Keratinocyte (primary cell): ENCODE measurements at regions not wholly inside any gene's neighbourhood (a gene's known extent, or its start where the extent isn't known, plus 50 kb on each side); places are given as distances from the start of the nearest gene placed in this dataset.

Experiments used
- DNase-seq: peaks from one replicate; pipeline ENCODE4 v3.0.0-alpha.2; 2011; ENCODE audit warnings: low read depth, missing footprints, low spot score
- FAIRE-seq: peaks from 2 replicates; lab custom pipeline; 2011; peaks lifted over from hg19 to GRCh38; lab: Jason Lieb, UNC
- H2AFZ ChIP-seq: 2 replicates; pipeline ENCODE4 v1.6.0; 2012; ENCODE audit warnings: low read length, control low read depth, inconsistent platforms; ENCODE audit not compliant: control insufficient read depth
- H3K27ac ChIP-seq: 2 replicates; pipeline ENCODE4 v1.5.1; 2011; ENCODE audit warnings: low read length; ENCODE audit not compliant: control insufficient read depth, insufficient read depth
- H3K27me3 ChIP-seq: 3 replicates; pipeline ENCODE4 v1.6.0; 2011; ENCODE audit warnings: low read length; ENCODE audit not compliant: control insufficient read depth, insufficient read depth; ENCODE audit errors: extremely low read depth
- H3K36me3 ChIP-seq, 2 experiments: 2 replicates in 1 of 2; 3 replicates in 1 of 2; pipeline ENCODE4 v1.5.1; 2011; ENCODE audit warnings: low read length in 2 of 2, mild to moderate bottlenecking in 1 of 2; ENCODE audit not compliant: control insufficient read depth in 2 of 2, insufficient read depth in 2 of 2; ENCODE audit errors: extremely low read depth in 1 of 2
- H3K4me1 ChIP-seq: 3 replicates; pipeline ENCODE4 v1.5.1; 2011; ENCODE audit warnings: low read length; ENCODE audit not compliant: control insufficient read depth, insufficient read depth; ENCODE audit errors: extremely low read depth
- H3K4me2 ChIP-seq: 3 replicates; pipeline ENCODE4 v1.6.0; 2011; ENCODE audit warnings: low read depth, low read length; ENCODE audit not compliant: control insufficient read depth, insufficient read depth; ENCODE audit errors: extremely low read depth
- H3K4me3 ChIP-seq, 3 experiments: fragments of 200-600 bp in 1 of 3; sonication (generic) in 1 of 3; 2 replicates in 2 of 3; 3 replicates in 1 of 3; pipeline ENCODE4 v1.5.1; 2011 to 2016; ENCODE audit warnings: low read length in 3 of 3, mild to moderate bottlenecking in 3 of 3, control low read depth in 2 of 3, inconsistent platforms in 1 of 3, low read depth in 1 of 3, mixed read lengths in 1 of 3, mixed run types in 1 of 3, moderate library complexity in 1 of 3; ENCODE audit not compliant: control insufficient read depth in 2 of 3, insufficient read depth in 2 of 3; ENCODE audit errors: extremely low read depth in 1 of 3
- H3K79me2 ChIP-seq: 2 replicates; pipeline ENCODE4 v1.6.0; 2012; ENCODE audit warnings: low read length; ENCODE audit not compliant: control insufficient read depth, insufficient read depth
- H3K9ac ChIP-seq: 3 replicates; pipeline ENCODE4 v1.6.0; 2011; ENCODE audit warnings: low read length; ENCODE audit not compliant: control insufficient read depth, insufficient read depth; ENCODE audit errors: extremely low read depth
- H3K9me1 ChIP-seq: 3 replicates; pipeline ENCODE4 v1.6.0; 2011; ENCODE audit warnings: low read length; ENCODE audit not compliant: control insufficient read depth, insufficient read depth; ENCODE audit errors: extremely low read depth
- H3K9me3 ChIP-seq: 2 replicates; pipeline ENCODE4 v1.5.1; 2012; ENCODE audit warnings: low read depth, low read length; ENCODE audit not compliant: control insufficient read depth
- H4K20me1 ChIP-seq: 3 replicates; pipeline ENCODE4 v1.6.0; 2011; ENCODE audit warnings: low read length; ENCODE audit not compliant: control insufficient read depth, insufficient read depth; ENCODE audit errors: extremely low read depth
- CTCF ChIP-seq, 3 experiments: IDR thresholded peaks in 1 of 3; conservative IDR thresholded peaks in 1 of 3; optimal IDR thresholded peaks in 1 of 3; 2 replicates in 2 of 3; 3 replicates in 1 of 3; pipeline versions ENCODE3 to v1.5.1; 2011; ENCODE audit warnings: low read length in 3 of 3, mild to moderate bottlenecking in 3 of 3, moderate library complexity in 2 of 3, control low read depth in 1 of 3, inconsistent platforms in 1 of 3; ENCODE audit not compliant: insufficient read depth in 2 of 3; ENCODE audit errors: extremely low read depth in 1 of 3
- EZH2 ChIP-seq: IDR thresholded peaks from one replicate; pipeline ENCODE4 v1.6.1; 2012; ENCODE audit warnings: inconsistent platforms, mild to moderate bottlenecking, low read length, moderate library complexity
- dilution Hi-C: fragments of 300-500 bp; cut with MboI; formaldehyde crosslinking; loops from one replicate; pipeline ENCODE4 v1.7.0; 2020; ENCODE audit warnings: low sequenced_read_pairs; ENCODE audit not compliant: extremely low pct_ligation_motif_present

GRCh38 chr14:101184572-101184971 is 281.1 kb upstream of the RTL1 start:
- no peak overlapping the region for H3K9ac ChIP-seq
- no peaks in the 10 kb centered on the region for H3K36me3 ChIP-seq
- H4K20me1 ChIP-seq = no peaks in the 10 kb centered on the region
- no peaks in the 10 kb centered on the region for H3K79me2 ChIP-seq
- DNase-seq = no peak
- FAIRE-seq = no peak
- dilution Hi-C loops = no loop called here
- TF ChIP-seq CTCF (optimal IDR thresholded peaks at IDR 0.05 in 1 of 3, IDR thresholded peaks at IDR 0.05 in 1 of 3, conservative IDR thresholded peaks at IDR 0.05 in 1 of 3; ENCODE audit: extremely low read depth in 1 of 3, insufficient read depth in 2 of 3, low read length in 3 of 3) (no peak), EZH2 (no peak)
- no peak overlapping the region for H2AFZ ChIP-seq
- no peak overlapping the region for H3K4me2 ChIP-seq
- H3K9me1 ChIP-seq = no peaks in the 10 kb centered on the region
- H3K4me3 ChIP-seq = no peak overlapping the region
- H3K27me3 ChIP-seq = no peaks in the 10 kb centered on the region
- peaks cover 7% of the 10 kb centered on the region for H3K9me3 ChIP-seq
- H3K4me1 ChIP-seq = no peaks in the 10 kb centered on the region
- H3K27ac ChIP-seq = no peak overlapping the region

- no peak for FAIRE-seq
Observed at GRCh38 chr14:101185073-101185835, 281.7 kb upstream of the RTL1 start.

More at GRCh38 chr14:101185073-101185835, 281.7 kb upstream of the RTL1 start:
- peaks cover 7% of the 10 kb centered on the region for H3K9me3 ChIP-seq
- H3K36me3 ChIP-seq = no peaks in the 10 kb centered on the region
- H3K4me1 ChIP-seq = no peaks in the 10 kb centered on the region
- no peak overlapping the region for H3K4me2 ChIP-seq
- H2AFZ ChIP-seq = no peak overlapping the region
- no peak for TF ChIP-seq EZH2
- TF ChIP-seq CTCF (optimal IDR thresholded peaks at IDR 0.05 in 1 of 3, IDR thresholded peaks at IDR 0.05 in 1 of 3, conservative IDR thresholded peaks at IDR 0.05 in 1 of 3; ENCODE audit: extremely low read depth in 1 of 3, insufficient read depth in 2 of 3, low read length in 3 of 3) = no peak
- no peak overlapping the region for H3K27ac ChIP-seq
- no peaks in the 10 kb centered on the region for H3K79me2 ChIP-seq
- dilution Hi-C loops = no loop called here
- H4K20me1 ChIP-seq = no peaks in the 10 kb centered on the region
- DNase-seq = no peak
- H3K27me3 ChIP-seq = no peaks in the 10 kb centered on the region
- no peaks in the 10 kb centered on the region for H3K9me1 ChIP-seq
- H3K4me3 ChIP-seq = no peak overlapping the region
- H3K9ac ChIP-seq = no peak overlapping the region
